D721Med (cell line): ENCODE measurements at regions not wholly inside any gene's neighbourhood (a gene's known extent, or its start where the extent isn't known, plus 50 kb on each side); places are given as distances from the start of the nearest gene placed in this dataset.

ENCODE experiments used
- DNase-seq: peaks from one replicate; pipeline ENCODE4 v3.0.0; 2011; ENCODE audit warnings: low spot score; ENCODE audit not compliant: insufficient read length
- FAIRE-seq: peaks from 2 replicates; lab custom pipeline; 2011; peaks lifted over from hg19 to GRCh38; lab: Jason Lieb, UNC
- TF ChIP-seq, protein P1 (sequence below): IDR thresholded peaks from 2 replicates; pipeline ENCODE4 v1.5.1; 2012; ENCODE audit warnings: mild to moderate bottlenecking, control low read depth; ENCODE audit not compliant: insufficient read depth; ENCODE audit errors: missing control alignments

DNA sequence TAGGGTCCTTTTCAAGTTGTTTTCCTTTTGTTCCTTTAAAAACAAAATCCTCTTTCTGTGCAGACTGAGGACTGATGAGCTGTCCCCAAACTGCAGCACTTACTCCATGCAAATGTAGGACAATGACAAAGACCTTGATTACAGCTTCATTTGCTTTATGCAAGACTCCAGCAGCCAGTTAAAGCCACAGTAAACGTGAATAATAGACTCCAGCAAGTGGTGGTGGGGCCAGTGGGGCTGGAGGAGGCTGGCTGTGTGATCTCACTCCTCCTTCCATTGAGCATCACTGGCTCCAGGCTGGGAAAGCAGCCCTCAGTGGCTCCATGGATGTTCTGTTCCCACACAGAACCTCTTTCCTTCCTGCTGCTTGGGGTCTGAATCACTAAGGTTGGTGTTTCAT, 306.0 kb upstream of the CELF4 start:
- DNase-seq = no peak
- FAIRE-seq = no peak
- TF ChIP-seq, protein P1, sequence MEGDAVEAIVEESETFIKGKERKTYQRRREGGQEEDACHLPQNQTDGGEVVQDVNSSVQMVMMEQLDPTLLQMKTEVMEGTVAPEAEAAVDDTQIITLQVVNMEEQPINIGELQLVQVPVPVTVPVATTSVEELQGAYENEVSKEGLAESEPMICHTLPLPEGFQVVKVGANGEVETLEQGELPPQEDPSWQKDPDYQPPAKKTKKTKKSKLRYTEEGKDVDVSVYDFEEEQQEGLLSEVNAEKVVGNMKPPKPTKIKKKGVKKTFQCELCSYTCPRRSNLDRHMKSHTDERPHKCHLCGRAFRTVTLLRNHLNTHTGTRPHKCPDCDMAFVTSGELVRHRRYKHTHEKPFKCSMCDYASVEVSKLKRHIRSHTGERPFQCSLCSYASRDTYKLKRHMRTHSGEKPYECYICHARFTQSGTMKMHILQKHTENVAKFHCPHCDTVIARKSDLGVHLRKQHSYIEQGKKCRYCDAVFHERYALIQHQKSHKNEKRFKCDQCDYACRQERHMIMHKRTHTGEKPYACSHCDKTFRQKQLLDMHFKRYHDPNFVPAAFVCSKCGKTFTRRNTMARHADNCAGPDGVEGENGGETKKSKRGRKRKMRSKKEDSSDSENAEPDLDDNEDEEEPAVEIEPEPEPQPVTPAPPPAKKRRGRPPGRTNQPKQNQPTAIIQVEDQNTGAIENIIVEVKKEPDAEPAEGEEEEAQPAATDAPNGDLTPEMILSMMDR = no peak

DNA sequence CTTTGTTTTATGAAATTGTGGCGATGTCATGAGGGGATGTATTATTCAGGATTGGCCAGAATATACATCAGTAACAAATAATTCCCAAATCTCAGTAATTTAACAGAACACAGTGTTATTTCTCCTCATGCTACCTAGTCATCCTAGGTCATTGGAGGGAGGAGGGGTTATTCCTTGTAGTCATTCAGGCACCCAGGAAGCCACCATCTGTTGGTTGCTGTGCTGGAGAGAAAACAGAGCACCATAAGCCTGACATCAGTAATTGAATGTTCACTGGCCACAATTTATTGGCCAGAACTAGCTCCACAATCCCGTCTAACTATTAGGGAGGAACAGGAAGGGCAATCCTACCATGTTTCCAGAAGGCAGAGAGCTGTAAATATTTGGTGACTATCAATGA, 303.5 kb upstream of the CELF4 start:
- FAIRE-seq = peak; percentile 79

DNA sequence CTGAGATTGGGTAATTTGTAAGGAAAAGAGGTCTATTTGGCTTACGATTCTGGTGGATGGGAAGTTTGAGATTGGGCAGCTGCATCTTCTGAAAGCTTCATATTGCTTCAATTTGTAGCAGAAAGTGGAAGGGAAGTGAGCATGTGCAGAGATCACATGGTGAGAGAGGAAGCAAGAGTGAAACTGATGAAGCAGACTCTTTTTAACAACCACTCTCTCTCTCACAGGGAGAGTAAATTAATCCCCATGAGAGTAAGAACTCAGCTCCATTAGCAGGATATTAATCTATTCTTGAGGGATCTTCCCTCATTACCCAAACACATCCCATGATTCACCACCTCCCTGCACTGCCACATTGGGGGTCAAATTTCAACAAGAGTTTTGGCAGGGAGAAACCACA, 298.5 kb upstream of the CELF4 start:
- DNase-seq (no peak), FAIRE-seq (no peak)
- TF ChIP-seq, protein P1 = no peak

More for the DNA sequence above, 303.5 kb upstream of the CELF4 start:
- TF ChIP-seq, protein P1 = no peak
- no peak for DNase-seq

DNA sequence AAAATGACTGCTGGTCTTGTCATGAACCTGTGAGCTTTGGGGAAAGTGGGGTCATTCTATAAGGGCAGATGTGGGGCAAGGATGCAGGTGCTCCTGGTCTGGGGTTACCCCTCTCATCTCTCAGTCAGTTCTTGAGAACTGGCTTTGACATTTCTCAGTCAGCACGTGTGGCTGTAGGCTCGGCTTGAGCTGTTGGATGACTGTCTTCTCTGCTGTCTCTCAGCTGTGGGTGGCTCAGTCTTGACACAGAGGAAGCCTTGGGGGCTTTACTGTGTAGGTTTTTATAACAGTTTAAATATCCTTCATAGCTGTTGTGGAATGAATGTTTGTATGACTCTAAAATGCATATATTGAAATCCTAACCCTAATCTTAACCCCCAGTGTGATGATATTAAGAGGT, 296.4 kb upstream of the CELF4 start:
- FAIRE-seq = no peak
- DNase-seq = no peak
- TF ChIP-seq, protein P1 = no peak

DNA sequence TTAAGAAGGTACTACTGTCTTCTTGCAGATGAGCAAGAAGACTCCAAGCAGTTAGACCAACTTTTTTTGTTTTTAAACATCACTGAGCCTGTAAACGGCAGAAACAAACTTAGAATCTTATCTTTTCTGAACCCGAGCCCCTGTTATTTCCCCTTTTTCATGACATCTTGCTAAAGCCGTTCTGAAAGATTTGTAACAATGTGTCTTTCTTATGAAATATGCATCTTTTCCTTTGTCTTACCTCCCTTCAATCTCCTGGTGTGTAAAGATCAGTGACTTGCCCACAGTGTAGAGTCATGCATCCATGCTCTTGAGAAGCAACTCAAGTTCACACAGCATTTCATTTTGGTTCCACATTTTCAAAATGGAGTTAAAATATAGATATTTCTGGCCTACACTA, 288.8 kb upstream of the CELF4 start:
- DNase-seq (no peak), FAIRE-seq (peak; percentile 25)
- TF ChIP-seq, protein P1 = no peak

DNA sequence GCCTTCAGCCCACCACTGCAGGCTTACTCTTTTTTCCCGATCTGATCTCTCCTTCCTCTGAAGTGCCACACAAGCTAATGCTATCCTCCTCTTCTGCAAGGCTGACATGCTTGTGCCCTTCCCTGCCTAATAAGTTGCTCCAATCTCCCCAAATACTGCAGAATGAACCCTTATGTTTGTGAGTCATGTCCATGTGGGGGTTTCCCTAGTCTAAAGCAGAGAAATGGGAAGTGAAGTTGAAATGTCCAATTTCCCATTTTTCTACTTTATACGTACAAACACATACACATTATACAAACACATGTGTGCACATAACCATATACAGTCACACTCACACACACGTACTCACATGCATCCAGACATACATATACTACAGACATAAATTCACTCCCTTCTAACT, 288.1 kb upstream of the CELF4 start:
- TF ChIP-seq, protein P1 = no peak
- DNase-seq (no peak), FAIRE-seq (no peak)

DNA sequence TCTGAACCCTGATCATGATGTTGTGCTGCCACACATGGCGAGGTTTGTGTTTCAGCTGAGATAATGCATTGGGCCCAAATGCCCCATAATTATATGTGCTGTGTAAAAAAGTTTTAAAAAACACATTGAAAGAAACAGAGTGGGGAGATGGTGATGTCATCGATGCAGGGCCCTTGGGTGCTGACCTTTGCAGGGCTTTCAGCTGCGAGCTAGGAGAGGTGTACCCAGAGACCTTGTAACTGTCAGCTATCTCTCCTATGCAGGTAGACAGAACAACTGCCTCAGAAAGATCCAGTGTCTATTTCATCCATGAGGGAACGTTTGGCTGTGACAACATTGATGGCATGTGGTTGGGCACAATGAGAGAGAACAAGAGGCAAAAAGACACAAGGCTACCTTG, 286.9 kb upstream of the CELF4 start:
- TF ChIP-seq, protein P1 = no peak
- FAIRE-seq (no peak), DNase-seq (no peak)
